Neuronal stem cell (in vitro differentiated cells): ENCODE measurements at regions not wholly inside any gene's neighbourhood (a gene's known extent, or its start where the extent isn't known, plus 50 kb on each side); places are given as distances from the start of the nearest gene placed in this dataset.

Source experiments
- DNase-seq: peaks from one replicate; pipeline ENCODE4 v3.0.0-alpha.2; 2013; ENCODE audit warnings: low spot score
- H2AFZ ChIP-seq: one replicate; pipeline ENCODE4 v1.6.1; 2013; ENCODE audit warnings: mild to moderate bottlenecking, low read length, inconsistent platforms
- H2AK5ac ChIP-seq: 2 replicates; pipeline ENCODE4 v1.6.1; 2013; ENCODE audit warnings: low read depth, mild to moderate bottlenecking, inconsistent platforms, low read length, moderate library complexity, mixed read lengths
- H2BK120ac ChIP-seq: 2 replicates; pipeline ENCODE4 v1.6.1; 2013; ENCODE audit warnings: low read depth, mild to moderate bottlenecking, inconsistent platforms, low read length, moderate library complexity, mixed read lengths
- H2BK12ac ChIP-seq: one replicate; pipeline ENCODE4 v1.6.1; 2013; ENCODE audit warnings: low read length, inconsistent platforms
- H2BK15ac ChIP-seq: 2 replicates; pipeline ENCODE4 v1.6.1; 2013; ENCODE audit warnings: mild to moderate bottlenecking, low read length, inconsistent platforms, mixed read lengths
- H2BK5ac ChIP-seq: one replicate; pipeline ENCODE4 v1.6.1; 2013; ENCODE audit warnings: inconsistent platforms, mild to moderate bottlenecking, low read length, moderate library complexity
- H3K14ac ChIP-seq: one replicate; pipeline ENCODE4 v1.6.1; 2013; ENCODE audit warnings: low read length, inconsistent platforms
- H3K18ac ChIP-seq: 2 replicates; pipeline ENCODE4 v1.6.1; 2013; ENCODE audit warnings: low read length, inconsistent platforms
- H3K23ac ChIP-seq: 2 replicates; pipeline ENCODE4 v1.6.1; 2013; ENCODE audit warnings: low read depth, mild to moderate bottlenecking, mixed read lengths, low read length, inconsistent platforms; ENCODE audit not compliant: poor library complexity
- H3K27ac ChIP-seq: replicated peaks from 3 replicates; pipeline ENCODE4 v1.5.1; 2013; ENCODE audit warnings: low read length, inconsistent platforms
- H3K27me3 ChIP-seq, 3 experiments: 2 replicates each; pipeline ENCODE4 v1.6.1; 2013; ENCODE audit warnings: low read length in 3 of 3, mild to moderate bottlenecking in 2 of 3, inconsistent platforms in 1 of 3, low read depth in 1 of 3, mixed read lengths in 1 of 3, moderate library complexity in 1 of 3; ENCODE audit not compliant: control insufficient read depth in 3 of 3, insufficient read depth in 3 of 3
- H3K36me3 ChIP-seq, 2 donors: replicated peaks in 1 of 2; 2 replicates each; pipeline ENCODE4 v1.6.1; 2013; ENCODE audit warnings: low read length in 2 of 2; ENCODE audit not compliant: control insufficient read depth in 2 of 2, insufficient read depth in 2 of 2
- H3K4ac ChIP-seq: 2 replicates; pipeline ENCODE4 v1.6.1; 2013; ENCODE audit warnings: inconsistent platforms, mild to moderate bottlenecking, low read length, moderate library complexity
- H3K4me1 ChIP-seq, 2 donors: 1 replicate in 1 of 2; 2 replicates in 1 of 2; pipeline ENCODE4 v1.6.1; 2013; ENCODE audit warnings: low read length in 2 of 2, low read depth in 1 of 2; ENCODE audit not compliant: control insufficient read depth in 2 of 2, insufficient read depth in 1 of 2
- H3K4me2 ChIP-seq: one replicate; pipeline ENCODE4 v1.6.1; 2013; ENCODE audit warnings: mild to moderate bottlenecking, low read length, inconsistent platforms; ENCODE audit not compliant: insufficient read depth, poor library complexity, severe bottlenecking
- H3K4me3 ChIP-seq, 2 donors: 2 replicates each; pipeline ENCODE4 v1.5.1; 2013; ENCODE audit warnings: low read length in 2 of 2, mild to moderate bottlenecking in 2 of 2, inconsistent platforms in 1 of 2, moderate library complexity in 1 of 2
- H3K79me1 ChIP-seq: one replicate; pipeline ENCODE4 v1.6.1; 2013; ENCODE audit warnings: low read depth, mild to moderate bottlenecking, inconsistent platforms, low read length, moderate library complexity
- H3K9ac ChIP-seq: one replicate; pipeline ENCODE4 v1.6.1; 2013; ENCODE audit warnings: mild to moderate bottlenecking, low read depth, low read length, inconsistent platforms; ENCODE audit not compliant: poor library complexity
- H3K9me3 ChIP-seq, 2 donors: replicated peaks in 1 of 2; 2 replicates each; pipeline versions ENCODE3 to v1.6.1; 2013; ENCODE audit warnings: low read length in 2 of 2, mild to moderate bottlenecking in 2 of 2, inconsistent platforms in 1 of 2, low read depth in 1 of 2, mixed read lengths in 1 of 2, moderate library complexity in 1 of 2; ENCODE audit not compliant: control insufficient read depth in 2 of 2, insufficient read depth in 1 of 2
- H4K8ac ChIP-seq: one replicate; pipeline ENCODE4 v1.6.1; 2013; ENCODE audit warnings: low read depth, mild to moderate bottlenecking, inconsistent platforms, low read length, moderate library complexity
- H4K91ac ChIP-seq: one replicate; pipeline ENCODE4 v1.6.1; 2013; ENCODE audit warnings: low read length, low read depth, mild to moderate bottlenecking, inconsistent platforms; ENCODE audit not compliant: poor library complexity
- WGBS, 2 donors: extraction: QIAGEN DNeasy Blood & Tissue Kit; methylation state at CpG; one replicate each; pipeline ENCODE4 v1.1.7; 2013; ENCODE audit warnings: missing lambda C conversion rate in 2 of 2, mixed read lengths in 1 of 2; ENCODE audit not compliant: insufficient read length in 2 of 2, insufficient replicate concordance in 1 of 2; ENCODE audit errors: extremely low coverage in 2 of 2; 5-methylcytosine and 5-hydroxymethylcytosine counted together

DNA sequence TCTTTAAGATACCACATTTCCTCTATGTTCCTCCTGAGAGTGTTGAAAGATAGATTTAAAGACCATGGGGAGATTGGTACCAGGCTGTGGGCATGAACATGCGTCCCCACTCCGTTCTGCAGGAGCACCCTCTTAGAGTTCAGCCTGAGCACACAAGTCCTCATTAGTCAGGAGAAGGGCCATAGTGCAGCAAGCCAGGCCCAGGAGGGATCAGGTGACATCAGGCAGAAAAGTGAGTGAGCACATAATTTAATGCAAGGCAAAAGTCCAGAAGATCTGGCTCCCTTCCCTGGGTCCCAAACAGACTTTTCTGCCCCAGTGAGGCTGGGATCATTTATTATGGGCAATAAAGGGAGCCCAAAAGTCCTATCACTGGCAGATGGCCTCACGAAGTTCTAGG, 263.7 kb upstream of the AGTR2 start:
- Histone ChIP-seq H3K4ac (no peak overlapping the region), H3K79me1 (peaks cover 3% of the 10 kb centered on the region), H3K18ac (no peak overlapping the region), H3K9ac (no peak overlapping the region), H2BK120ac (no peak overlapping the region), H3K27me3 (peaks cover 0 to 18% (median 0%) of the 10 kb centered on the region in 3 experiments), H3K23ac (no peak overlapping the region), H3K9me3 (peaks cover 0 to 2% of the 10 kb centered on the region in 2 donors), H4K8ac (no peak overlapping the region), H3K36me3 (no peaks in the 10 kb centered on the region), H4K91ac (no peak overlapping the region), H2AK5ac (no peak overlapping the region), H3K4me2 (no peak overlapping the region), H3K4me1 (no peaks in the 10 kb centered on the region), H2AFZ (no peak overlapping the region), H2BK15ac (no peak overlapping the region), H3K27ac (no peak overlapping the region), H2BK5ac (no peak overlapping the region), H3K4me3 (no peak overlapping the region), H3K14ac (no peak overlapping the region), H2BK12ac (no peak overlapping the region)
- no CpG with 5 or more reads among the region's 3 CpGs for WGBS, 2 donors
- DNase-seq = no peak

DNA sequence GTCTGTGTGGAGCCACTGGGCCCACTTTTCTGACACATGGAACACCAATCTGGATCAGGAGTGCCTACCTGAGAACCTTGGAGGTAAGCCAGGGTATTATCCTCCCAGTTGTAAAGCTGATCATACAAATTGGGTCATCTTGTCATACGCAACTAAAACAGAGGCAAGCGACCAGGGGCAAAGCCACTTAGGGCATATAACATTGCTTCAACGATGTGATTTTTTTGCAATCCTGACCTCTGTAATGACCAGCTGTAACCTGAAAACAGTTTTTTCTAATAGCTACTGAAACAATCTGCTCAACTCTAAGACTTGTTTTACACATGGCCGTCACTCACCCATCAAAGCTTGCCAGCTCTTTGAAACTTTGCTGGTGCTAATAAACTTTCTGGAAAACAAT, 261.5 kb upstream of the AGTR2 start:
- H3K27me3 ChIP-seq = peaks cover 0 to 11% (median 0%) of the 10 kb centered on the region in 3 experiments
- no peak overlapping the region for H3K18ac ChIP-seq
- H3K4me2 ChIP-seq = no peak overlapping the region
- no peak for DNase-seq
- no peak overlapping the region for H4K8ac ChIP-seq
- peaks cover 4% of the 10 kb centered on the region for H3K79me1 ChIP-seq
- H3K14ac ChIP-seq = no peak overlapping the region
- H3K23ac ChIP-seq = no peak overlapping the region
- H2AK5ac ChIP-seq = no peak overlapping the region
- no peaks in the 10 kb centered on the region for H3K4me1 ChIP-seq
- no peak overlapping the region for H3K4me3 ChIP-seq
- H3K9me3 ChIP-seq = peaks cover 0 to 3% of the 10 kb centered on the region in 2 donors
- no peaks in the 10 kb centered on the region for H3K36me3 ChIP-seq
- no CpG with 5 or more reads among the region's 4 CpGs for WGBS, 2 donors
- no peak overlapping the region for H2BK5ac ChIP-seq
- no peak overlapping the region for H2BK15ac ChIP-seq
- H3K9ac ChIP-seq = no peak overlapping the region
- H3K4ac ChIP-seq = no peak overlapping the region
- H2BK12ac ChIP-seq = no peak overlapping the region
- no peak overlapping the region for H3K27ac ChIP-seq
- no peak overlapping the region for H2BK120ac ChIP-seq
- H4K91ac ChIP-seq = no peak overlapping the region
- H2AFZ ChIP-seq = no peak overlapping the region

DNA sequence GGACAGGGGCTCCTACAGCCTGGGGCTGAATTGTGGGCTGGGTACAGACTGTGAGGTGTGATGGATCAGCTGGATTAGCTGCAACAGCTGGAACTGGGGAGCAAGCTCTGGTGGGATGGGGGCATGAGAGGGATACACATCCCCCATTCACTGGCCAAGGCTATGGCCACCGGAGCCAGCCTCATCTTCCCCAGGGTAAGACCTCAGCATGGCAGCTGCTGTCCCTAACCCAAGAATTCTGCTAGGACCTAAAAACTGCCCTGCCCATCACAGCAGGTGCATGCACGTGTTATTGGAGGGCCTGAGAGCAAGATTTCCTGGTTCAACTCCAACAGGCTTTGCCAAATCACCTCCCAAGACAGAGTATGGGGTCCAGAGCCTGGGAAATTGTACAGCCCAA, 258.6 kb upstream of the AGTR2 start:
- H2BK120ac ChIP-seq = no peak overlapping the region
- peaks cover 0 to 6% (median 0%) of the 10 kb centered on the region in 3 experiments for H3K27me3 ChIP-seq
- H2AFZ ChIP-seq = no peak overlapping the region
- H4K91ac ChIP-seq = no peak overlapping the region
- H3K4ac ChIP-seq = no peak overlapping the region
- H3K18ac ChIP-seq = no peak overlapping the region
- no peak overlapping the region for H3K23ac ChIP-seq
- no peak overlapping the region for H2BK5ac ChIP-seq
- no peaks in the 10 kb centered on the region for H3K4me1 ChIP-seq
- H2AK5ac ChIP-seq = no peak overlapping the region
- no peak overlapping the region for H3K4me2 ChIP-seq
- H2BK15ac ChIP-seq = no peak overlapping the region
- WGBS, 2 donors = no CpG with 5 or more reads among the region's 2 CpGs
- no peak overlapping the region for H3K27ac ChIP-seq
- H3K9ac ChIP-seq = no peak overlapping the region
- no peak overlapping the region for H3K14ac ChIP-seq
- DNase-seq = no peak
- H3K9me3 ChIP-seq = peaks cover 2 to 3% of the 10 kb centered on the region in 2 donors
- H3K79me1 ChIP-seq = peaks cover 4% of the 10 kb centered on the region
- no peak overlapping the region for H3K4me3 ChIP-seq
- peak overlapping the region; percentile 43 for H4K8ac ChIP-seq
- no peak overlapping the region for H2BK12ac ChIP-seq
- H3K36me3 ChIP-seq = no peaks in the 10 kb centered on the region

DNA sequence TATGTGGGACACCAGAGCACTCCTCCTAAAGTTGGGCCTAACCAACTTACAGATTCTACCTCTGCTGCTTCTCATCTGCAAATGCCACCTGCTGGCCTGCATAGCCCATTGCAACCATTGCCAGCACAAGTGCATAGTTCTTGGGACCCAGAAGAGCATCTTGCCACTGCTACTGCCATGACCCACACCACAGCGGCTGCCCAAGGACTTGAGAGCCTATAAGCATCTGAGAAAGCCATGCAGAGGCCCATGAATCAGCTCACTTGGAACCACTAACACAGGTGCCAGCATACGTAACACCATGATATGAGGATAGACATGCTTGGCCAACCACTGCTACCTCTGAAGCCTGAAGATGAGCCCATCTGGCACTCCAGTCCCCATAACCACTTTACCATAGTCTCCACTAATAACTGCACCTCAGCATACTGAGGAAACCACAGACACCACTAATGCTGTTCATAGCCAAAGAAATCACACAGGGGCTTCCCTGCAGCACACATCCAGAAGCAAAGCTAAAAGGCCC, 258.1 kb upstream of the AGTR2 start:
- Histone ChIP-seq H3K4me1 (no peaks in the 10 kb centered on the region), H2BK15ac (no peak overlapping the region), H4K91ac (no peak overlapping the region), H3K14ac (no peak overlapping the region), H3K23ac (no peak overlapping the region), H2BK12ac (no peak overlapping the region), H3K27me3 (peaks cover 0 to 6% (median 0%) of the 10 kb centered on the region in 3 experiments), H3K36me3 (no peaks in the 10 kb centered on the region), H2BK5ac (no peak overlapping the region), H3K18ac (no peak overlapping the region), H3K79me1 (peaks cover 4% of the 10 kb centered on the region), H3K4me2 (no peak overlapping the region), H3K27ac (no peak overlapping the region), H3K4ac (no peak overlapping the region), H3K4me3 (no peak overlapping the region), H2AK5ac (no peak overlapping the region), H3K9ac (no peak overlapping the region), H2AFZ (no peak overlapping the region), H4K8ac (no peak overlapping the region), H2BK120ac (no peak overlapping the region), H3K9me3 (peaks cover 2 to 3% of the 10 kb centered on the region in 2 donors)
- no CpG with 5 or more reads among the region's 2 CpGs for WGBS, 2 donors
- DNase-seq = no peak
